Activated CD4-positive, alpha-beta T cell treated with anti-CD3 and anti-CD28 coated beads, Interleukin-2, Interleukin-6, amounts not matched to agents 100 ng/mL and 50 ng/mL, durations not matched to agents 16 hours and 8 hours (primary cell): ENCODE measurements at regions not wholly inside any gene's neighbourhood (a gene's known extent, or its start where the extent isn't known, plus 50 kb on each side); places are given as distances from the start of the nearest gene placed in this dataset.
"Not testable (repeated sequence)": the region's sequence is repeated elsewhere in the genome, so short reads cannot be mapped to it uniquely, and the experiment has no call there.

Source experiments
- DNase-seq: peaks from one replicate; pipeline ENCODE4 v3.0.0-alpha.2; 2020

DNA sequence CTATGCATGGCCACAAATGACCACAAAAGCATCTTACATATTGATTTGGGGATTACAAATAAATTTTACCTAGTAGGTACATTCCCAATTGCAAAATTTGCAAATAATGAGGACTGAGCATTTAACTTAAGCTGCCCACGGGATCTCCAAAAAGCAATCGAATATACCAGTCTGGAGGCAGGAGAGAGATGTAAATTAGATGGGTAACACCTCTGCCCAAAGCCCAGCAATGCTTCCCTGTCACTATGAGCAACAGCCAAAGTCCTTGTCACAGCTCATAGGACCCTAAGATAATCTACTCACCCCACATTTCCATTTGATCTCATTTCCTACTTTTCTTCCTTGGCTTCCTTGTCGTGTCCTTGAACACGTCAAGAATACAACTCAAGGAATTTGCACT is 172.2 kb downstream of the SUCLG1 start:
- DNase-seq: no peak

DNA sequence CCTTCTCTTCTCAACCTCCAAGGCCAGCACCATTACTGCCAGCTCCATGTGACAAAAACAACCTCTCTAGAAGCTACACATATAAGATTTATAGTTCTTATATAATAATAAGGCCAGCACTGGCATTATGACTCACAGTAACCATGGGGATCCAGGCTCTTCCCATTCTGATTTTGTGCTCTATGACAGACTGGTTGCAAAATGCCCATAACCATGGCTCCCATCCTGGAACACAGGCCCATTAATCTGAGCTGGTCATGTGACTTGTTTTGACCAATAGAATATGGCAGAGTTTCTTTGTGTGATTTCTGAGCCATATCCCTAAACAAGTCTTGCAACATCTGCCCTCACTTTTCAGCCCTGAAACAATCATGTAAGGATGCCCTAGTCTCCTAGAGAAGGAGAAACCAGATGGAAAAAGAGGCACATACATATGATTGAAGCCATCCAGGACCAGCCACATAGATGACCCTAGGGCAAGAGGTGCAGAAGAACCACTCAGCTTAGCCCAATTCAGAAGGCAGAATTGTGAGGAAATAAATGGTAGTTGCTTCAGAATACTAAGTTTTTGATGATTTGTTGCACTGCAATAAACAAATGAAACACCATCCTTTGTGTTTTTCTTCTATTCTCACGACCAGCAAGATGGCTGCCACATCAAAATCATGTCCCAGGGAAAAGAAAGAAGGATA is 173.9 kb downstream of the SUCLG1 start:
- no peak for DNase-seq

DNA sequence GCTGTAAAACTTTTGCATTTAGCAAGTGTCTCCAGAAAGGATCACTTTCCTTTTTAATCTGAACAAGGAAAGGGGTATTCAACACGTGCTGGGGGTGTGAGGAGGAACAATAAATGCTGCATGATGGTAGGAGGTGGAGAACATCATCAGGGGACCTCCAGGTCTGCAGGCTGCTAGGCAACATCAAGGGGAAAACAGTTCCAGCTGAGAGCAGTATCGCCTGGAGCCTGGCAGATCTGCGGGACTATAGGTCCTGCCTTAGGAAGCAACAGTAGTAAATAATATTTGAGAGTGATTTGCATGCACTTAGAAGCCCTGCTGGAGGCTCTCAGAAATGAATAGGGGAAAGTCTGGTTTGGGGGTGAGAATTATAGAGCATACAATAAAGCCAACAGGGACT is 175.6 kb downstream of the SUCLG1 start:
- DNase-seq: no peak

DNA sequence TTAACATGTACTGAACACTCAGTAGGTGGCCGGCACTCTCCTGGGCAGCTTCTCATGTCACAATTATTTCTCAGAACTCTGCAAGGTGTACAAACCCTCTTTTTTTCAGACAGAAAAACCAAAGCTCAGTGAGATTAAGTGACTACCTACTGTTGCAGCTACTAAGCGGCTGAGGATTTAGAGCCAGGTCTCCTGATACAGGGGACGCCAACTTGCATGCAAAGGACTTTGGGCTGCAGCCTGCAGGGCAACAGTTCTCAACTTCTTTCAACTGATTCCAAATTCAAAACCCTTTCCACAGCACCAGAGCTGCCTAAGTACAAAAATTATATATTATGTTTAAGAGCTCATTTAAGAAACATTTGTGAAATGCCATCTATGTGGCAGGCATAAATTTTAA is 177.6 kb downstream of the SUCLG1 start:
- DNase-seq: no peak

DNA sequence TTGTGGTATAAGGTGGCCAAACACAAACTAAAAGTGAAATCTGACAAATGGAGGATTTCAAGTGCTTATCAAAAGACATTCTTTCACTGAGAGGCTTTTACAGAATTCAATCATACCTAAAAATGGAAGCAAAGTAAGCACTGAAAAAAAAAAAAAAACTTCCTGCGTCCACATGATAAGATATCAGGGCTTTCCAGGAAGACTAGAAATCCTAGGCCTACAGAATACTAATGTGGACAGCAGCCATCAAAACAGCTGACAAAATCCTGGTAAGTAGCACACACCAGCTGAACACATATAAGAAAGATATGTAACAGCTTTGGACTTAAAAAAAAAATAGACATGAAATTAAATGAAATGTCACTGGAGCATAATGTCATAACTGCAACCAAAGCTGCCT is 178.2 kb downstream of the SUCLG1 start:
- no peak for DNase-seq

DNA sequence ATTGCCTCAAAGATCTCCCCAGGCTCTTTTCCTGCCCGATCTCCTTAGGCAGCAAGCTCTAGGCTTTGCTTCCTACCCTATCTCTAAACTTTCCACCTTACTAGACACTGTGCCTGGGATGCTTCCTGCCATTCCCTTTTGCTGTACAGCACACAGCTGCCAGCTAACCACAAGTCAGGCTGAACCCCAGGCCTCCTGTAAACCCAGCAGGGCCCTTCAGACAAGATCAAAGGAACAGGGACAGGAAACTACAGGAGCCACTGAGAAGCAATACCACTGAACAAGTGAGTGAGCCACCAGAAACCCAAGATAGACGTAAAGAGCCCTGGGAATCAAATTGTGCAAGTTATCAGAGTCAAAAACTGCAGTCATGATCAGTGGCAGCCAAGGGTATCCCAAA is 180.7 kb downstream of the SUCLG1 start:
- DNase-seq: no peak

DNA sequence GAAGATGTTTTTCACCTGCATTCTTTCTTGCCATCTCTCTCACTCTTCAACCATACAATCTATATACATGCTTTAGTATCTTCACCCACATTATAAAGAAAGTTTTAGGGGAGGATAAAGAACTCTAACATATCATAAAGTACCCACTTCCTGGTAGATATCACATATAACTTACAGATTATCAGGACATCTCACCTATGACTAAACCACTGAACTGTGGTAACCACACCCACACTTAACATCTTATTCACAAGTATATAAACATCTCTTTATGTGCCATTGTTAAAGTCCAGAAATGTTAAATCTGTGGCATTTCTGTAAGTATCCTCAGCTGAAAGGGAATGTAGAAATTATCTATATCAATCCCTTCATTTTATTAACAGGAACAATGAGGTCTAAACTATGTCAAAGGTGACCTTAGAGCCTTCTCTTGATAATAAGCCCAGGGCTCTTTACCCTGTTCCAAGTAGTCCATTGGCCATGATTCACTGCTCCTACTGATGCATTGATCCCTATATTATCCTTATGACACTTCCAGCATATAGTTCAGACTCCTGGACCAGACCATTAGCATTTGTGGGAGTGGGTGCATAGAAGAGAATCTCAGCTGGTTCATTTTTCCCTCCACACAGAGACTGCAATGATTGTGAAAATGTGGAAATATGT is 182.4 kb downstream of the SUCLG1 start:
- DNase-seq: no peak

DNA sequence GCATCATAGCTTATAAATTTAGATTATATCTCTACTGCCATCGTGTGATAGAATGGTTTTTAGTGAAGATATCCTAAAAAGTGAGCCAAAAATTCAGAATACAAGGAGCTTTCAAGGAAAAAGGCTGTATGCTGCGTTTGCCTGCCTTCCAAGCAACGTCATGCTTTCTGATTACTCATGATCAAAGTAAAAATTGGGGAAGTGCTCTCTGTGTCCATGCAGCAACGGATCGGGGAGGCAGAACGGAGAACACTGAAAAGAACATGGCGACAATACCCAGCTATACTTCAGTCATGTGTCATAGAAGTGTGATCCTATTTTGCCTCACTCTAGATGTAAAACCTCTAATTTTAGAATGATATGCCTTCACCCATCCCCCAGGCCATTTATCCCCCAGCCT is 185.7 kb downstream of the SUCLG1 start:
- DNase-seq: no peak

DNA sequence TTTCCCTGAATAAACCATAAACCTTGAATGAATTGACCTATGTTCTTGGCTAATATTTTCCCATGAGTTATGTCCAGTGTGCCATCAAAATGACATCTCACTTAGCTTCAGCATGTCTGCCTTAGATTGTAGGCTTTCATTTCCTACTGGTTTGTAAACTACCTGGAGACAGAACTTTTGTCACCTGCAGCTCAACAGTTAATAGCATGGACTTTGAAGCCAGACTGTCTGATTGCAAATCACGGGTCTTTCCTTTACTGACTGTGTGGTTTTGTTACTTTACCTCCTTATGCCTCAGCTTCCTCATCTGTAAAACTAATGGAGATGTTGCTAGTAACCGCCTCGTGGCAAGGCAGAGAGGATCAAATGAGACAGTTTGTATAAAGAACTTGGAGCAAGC is 187.1 kb downstream of the SUCLG1 start:
- no peak for DNase-seq

DNA sequence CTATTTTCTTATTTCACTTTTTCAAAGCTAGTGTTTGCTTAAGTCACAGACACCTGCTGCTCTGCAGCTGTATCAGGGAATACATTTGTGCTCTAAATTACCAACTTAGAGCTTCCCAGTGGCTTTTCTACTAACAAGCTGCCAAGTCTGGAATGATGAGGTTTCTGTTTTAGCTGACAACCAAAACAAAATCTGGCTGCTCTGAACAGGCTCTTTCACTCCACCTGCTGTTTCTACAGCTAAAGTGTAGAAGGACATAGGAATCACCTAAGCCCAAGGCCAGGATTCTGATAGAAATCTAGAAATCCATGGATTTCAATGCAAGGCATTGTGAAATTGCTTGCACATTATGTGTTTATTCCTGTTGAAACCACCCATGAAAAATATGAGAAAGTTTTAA is 201.2 kb downstream of the SUCLG1 start:
- no peak for DNase-seq

DNA sequence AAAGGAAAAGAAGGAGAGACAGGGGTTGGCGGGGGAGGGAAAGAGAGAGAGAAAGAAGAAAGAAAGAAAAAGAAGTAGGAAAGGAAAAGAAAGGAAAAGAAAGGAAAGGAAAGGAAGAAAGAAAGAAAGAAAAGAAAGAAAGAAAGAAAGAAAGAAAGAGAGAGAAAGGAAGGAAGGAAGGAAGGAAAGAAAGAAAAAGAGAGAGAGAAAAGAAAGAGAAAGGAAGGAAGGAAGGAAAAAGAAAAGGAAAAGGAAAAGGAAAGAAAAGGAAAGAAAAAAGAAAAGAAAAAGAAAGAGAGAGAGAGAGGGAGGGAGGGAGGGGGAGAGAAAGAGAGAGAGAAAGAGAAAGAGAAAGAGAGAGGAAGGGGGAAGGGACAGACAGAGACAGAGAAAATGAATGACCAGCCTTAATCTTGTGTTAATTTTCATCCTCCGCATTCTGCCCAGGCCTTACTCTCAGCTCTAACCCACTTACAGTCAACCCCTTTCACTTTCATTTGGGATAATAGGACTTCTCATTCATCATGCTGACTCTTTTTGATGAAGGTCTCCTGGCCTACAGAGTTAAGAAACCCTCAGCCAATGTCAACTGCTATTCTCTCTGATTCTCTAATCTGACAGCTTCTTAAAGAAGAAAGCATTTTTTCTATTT is 207.3 kb downstream of the SUCLG1 start:
- no peak for DNase-seq

DNA sequence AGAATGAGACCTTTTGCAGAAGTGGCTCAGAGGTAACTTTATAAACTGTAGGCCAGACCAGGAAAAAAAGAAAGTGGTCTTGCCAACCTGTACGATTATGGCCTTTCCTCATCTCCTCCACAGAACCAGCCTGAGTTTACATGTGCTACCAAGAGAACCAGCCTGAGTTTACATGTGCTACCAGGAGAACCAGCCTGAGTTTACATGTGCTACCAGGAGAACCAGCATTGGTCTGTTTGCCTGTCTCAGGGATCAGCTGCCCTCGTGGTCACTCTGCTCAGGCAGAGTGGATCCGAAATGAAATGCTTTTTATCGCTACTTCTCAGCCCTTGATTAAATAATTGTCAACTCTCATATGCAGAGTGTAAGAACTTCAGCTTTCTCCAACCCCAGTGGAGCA is 209.9 kb downstream of the SUCLG1 start:
- DNase-seq: no peak

DNA sequence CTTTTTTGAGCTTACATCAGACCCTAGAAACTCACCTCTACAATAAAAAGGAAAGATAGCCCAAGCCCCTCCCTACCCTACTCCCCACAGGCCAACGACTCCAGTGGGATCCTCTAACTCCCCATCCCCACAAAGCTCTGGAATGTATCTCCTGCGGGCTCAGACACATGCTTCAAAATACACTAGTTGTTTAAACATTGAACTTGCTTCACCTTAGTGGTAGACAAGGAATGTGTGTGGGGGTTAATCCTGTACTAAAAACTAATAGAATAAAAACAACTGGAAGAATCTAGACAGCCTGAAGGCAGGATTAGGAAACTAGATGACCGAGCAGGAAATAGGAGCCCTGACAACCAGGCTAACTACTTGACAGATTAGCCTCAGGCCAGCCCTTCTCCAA is 211.5 kb downstream of the SUCLG1 start:
- DNase-seq: no peak

DNA sequence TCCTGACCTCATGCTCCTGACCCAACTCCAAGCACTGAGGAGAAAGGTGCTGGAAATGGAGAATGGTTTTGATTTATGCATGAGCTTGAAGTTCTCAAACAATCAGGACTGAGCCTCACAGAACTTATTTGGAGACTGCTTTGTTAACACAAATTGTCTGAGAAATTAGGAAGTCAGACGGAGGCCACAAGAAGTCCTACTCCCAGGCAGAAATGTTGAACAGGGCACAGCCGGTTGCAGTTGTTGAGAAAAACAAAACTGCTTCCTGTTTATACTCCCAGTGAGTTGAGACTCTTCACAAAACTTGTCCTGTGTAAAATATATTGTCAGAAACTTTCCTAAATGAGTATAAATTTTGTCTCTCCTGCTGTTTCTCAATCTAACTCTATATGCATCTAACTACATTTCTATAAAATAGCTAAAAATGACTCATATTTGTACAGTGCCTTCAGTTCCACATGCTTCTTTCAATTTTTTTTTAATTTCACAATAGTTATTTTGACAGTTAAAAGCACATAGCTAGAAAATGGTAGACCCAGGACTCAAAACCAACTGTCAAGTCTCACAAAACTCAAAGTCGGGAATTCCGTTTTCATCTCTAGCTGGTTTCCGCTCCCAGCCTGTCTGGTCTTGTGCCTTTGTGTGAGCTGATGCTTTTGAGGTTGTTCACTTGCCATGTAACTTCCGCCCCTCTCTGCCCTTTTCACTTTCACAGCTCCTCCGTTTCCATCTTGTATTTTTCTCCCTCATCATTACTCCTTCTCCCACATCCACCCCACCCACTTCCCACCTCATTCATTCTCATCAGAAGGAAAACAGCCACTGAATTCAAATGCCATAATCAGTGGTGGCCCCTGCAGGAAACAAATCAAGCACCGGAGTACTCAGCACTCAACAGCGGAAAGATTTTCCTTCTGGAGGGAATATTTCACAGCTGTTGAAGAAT is 215.0 kb downstream of the SUCLG1 start:
- no peak for DNase-seq

DNA sequence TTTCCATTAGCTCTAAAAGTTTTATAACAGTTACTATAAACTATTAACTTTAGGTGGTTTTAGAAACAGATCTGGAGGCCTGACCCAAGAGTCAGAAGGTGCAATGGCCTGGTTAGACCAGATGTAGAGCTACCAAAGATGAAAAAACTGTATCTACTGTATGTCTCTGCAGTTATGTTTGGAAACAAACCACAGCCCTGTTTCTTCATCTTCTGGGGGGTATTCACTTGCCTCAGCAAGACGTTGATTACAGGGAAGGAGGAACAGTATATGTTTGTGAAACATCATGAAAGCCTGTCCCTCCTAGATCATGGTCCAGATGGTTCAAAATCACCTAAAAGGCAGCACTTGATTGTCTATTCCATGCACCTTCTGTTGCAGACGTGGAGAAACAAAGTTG is 220.2 kb downstream of the SUCLG1 start:
- DNase-seq: no peak

DNA sequence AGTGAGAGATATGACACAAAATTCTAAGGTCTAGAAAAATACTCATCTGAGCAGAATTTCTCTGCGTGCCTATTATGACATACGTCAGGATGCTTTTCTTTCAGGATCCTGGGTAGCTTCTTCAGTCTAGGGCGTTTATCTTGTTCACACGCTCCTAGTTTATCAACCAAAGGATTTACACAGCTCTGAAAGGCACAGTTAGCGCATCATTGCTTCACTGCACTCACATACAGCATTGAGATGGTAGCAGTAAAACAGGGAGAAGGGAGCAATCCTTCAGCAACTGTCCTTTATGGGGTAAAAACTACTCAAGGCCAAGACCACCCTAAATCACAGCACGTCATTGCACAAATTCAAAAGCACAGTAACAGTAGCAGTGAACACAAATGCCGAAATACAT is 222.8 kb downstream of the SUCLG1 start:
- no peak for DNase-seq

DNA sequence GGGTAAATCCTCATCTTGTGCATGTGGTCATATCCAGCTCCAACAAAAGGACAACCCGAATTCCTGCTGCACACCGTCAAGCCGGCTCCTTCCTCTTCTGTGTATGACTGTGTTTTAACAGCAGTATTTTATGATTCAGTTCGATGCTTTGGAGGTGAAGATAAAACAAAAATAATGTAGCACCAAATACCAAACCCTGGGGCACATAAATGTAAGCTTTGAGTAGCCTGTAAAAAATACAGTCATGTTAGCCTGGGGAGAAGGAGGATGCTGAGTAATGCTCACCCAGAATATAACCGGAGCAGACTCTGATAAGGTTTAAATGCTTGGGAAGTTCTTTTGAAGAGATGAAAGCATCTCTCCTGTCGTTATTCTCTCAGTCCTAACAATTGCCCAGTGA is 225.0 kb downstream of the SUCLG1 start:
- no peak for DNase-seq

DNA sequence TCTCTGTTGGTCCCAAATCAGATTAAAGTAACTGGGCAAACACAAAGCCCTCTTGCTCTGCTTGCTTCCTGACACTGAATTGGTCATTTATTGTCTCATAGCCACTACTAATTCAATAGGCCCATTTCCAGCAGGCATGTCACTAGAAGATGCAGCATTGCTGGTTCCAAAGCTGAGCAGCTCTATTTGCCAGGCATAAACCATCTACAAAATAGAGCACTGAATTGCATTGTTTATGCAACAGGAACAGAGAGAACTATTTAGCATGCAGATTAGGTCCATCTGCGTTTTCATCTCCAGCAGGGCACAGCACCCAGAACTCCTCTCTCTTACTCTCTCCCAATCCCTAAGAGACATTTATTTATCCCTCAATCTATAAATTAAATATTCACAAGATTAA is 227.6 kb downstream of the SUCLG1 start:
- no peak for DNase-seq

DNA sequence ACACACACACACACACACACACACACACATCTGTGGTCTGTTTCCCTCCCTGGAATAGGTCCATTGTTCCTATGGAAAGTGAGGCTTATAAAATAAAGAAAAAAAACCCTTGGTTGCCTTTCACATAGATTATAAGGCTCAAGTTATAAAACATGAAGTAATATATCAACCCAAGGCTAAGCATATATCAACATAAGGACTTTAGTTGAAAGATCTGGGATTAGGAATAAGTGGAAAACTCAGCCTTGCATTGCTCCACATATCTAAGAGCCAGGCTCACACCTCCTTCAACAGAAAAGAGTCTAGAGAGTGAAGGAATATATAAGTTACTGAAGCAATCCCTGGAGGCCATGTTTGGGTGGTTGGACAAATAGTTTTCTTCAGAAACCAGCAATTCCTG is 235.0 kb downstream of the SUCLG1 start:
- no peak for DNase-seq

DNA sequence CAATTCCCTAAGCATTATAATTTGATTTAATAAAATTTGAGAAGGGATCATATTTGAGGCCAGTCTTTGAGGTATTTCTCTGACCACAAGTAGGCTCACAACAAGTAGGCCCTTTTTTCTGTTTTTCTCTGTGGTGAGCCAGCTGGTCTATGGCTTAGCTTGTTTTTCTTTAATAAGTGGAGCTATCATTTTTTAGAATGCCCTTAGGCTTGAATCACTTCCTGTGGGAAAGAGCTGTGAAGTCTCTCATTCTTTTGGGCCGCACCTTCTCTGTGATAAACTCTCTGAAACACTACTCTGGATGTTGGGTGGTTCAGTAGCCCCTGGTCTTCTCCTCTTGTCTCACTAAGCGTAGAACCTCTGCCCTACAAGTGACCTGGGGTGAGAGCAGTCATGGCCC is 235.9 kb downstream of the SUCLG1 start:
- no peak for DNase-seq

DNA sequence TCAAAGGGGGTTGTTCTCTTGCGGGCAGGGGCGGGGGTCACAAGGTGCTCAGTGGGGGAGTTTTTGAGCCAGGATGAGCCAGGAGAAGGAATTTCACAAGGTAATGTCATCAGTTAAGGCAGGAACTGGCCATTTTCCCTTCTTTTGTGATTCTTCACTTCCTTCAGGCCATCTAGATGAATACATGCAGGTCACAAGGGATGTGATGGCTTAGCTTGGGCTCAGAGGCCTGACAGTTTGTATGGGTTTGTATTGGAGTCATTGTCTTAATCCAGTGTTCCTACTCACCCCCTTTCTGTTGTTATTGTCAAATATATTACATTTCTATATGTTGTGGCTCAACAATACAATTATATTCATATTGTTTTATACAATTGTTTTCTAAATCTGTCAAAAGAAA is 238.0 kb downstream of the SUCLG1 start:
- DNase-seq: not testable (repeated sequence)

DNA sequence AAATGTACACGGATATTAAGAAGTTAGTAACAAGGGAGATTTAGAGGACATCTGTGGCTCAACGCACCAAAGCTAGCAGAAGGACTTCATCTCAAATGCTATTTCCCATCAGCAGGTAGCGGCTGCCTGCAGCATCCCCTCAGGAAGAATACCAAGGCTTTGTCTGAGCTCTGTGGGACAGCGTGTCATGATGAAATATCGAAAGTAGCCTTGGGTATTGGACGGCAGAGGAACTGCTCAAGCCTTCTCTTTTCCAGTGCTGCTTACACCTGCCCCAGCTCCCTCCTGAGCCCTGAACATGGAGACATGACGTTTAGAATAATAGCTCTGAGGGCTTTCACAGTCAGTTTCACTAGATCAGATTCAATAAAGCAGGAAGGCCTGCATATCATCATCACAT is 241.6 kb downstream of the SUCLG1 start:
- no peak for DNase-seq

DNA sequence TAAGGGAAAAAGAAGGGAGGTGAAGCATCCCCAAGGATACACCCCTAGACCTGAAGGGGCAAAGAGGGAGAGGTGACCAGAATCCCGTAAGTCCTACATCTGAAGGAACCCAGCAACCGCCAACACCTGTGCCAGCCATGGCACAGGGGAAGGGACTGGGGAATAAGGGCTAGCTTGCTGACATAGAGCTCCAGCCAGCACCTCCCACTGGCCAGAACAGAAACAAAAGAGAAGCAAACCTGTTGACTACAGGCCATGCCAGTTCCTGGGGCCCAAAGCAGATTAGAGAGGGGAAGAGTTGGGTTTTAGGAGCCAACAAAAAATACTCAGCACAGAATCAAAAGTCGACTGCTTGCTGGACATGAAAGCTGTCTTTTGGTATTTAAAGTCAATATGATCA is 244.6 kb downstream of the SUCLG1 start:
- DNase-seq: no peak
